Glomerular endothelial cell (primary cell): ENCODE measurements at regions not wholly inside any gene's neighbourhood (a gene's known extent, or its start where the extent isn't known, plus 50 kb on each side); places are given as distances from the start of the nearest gene placed in this dataset.
"Not testable (repeated sequence)": the region's sequence is repeated elsewhere in the genome, so short reads cannot be mapped to it uniquely, and the experiment has no call there.

Experiments used
- DNase-seq: peaks from one replicate; pipeline ENCODE4 v3.0.0-alpha.2; 2011; ENCODE audit warnings: low read depth, low spot score; ENCODE audit errors: extremely low read depth

- no peak for DNase-seq
Measured at GRCh38 chr11:98060759-98061158, 960.0 kb upstream of the CNTN5 start.

DNA sequence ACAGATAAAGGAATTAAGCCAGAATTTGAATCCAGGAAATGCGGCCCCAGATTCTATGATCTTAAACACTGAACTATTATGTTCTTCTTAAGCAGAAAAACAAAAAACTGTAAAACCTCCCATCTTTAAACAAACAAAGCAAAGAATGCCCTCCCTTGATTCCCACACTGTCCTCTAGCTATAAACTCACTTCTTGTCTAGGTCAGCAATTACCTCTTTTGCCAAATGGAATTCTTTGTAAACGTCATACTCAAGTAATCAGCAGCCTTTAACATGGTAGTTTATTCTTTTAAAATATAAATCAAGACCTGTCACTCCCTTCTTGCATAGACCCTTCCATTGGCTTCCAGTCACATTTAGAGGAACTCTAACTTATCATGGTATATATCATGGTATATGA, 958.9 kb upstream of the CNTN5 start:
- DNase-seq: no peak

DNA sequence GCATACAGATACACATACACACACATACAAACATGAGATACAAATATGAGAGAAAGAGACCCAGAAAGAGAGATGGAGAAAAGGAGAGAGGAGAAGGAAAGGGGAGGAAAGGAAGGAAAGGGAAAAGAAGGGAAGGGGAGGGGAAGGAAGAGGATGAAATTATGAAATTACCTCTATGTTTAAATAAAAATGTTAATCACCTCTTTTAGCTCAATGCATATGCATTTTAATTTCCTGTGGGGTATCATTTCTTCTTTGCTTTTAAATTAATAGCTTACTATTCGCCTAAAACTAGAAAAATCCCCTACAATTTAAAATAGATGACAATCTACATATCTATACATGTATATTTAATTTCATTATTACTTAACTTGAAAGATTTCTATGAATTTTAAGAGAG, 958.0 kb upstream of the CNTN5 start:
- DNase-seq: no peak

GRCh38 chr11:98068251-98068650, 952.5 kb upstream of the CNTN5 start:
- no peak for DNase-seq

- DNase-seq: not testable (repeated sequence)
Measured at GRCh38 chr11:98069147-98069546, 951.6 kb upstream of the CNTN5 start.

DNA sequence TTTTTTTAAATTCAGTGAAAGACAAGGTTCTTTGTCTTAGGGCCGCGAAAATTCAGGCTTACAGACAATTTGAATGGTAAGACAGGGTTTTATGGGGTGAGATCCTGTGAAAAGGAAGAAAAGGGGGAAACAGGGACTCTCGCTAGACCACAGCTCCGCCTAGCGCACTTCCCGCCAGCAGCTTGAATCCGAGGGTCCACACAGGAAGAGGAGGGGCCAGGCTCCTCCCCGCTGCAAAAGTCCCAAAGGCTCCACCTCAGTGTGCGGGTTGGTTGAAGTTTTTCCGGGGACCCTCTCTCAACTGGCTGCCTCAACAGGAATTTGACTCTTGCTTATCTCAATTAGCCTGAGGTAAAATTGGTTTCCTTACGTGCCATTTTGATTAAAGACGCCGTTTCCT, 950.9 kb upstream of the CNTN5 start:
- DNase-seq: no peak

- DNase-seq: no peak
Measured at GRCh38 chr11:98090861-98091505, 929.8 kb upstream of the CNTN5 start.

- no peak for DNase-seq
Measured at GRCh38 chr11:98099371-98099770, 921.4 kb upstream of the CNTN5 start.

- no peak for DNase-seq
Measured at GRCh38 chr11:98100689-98101088, 920.1 kb upstream of the CNTN5 start.

GRCh38 chr11:98101329-98101728, 919.4 kb upstream of the CNTN5 start:
- DNase-seq: no peak

GRCh38 chr11:98104249-98104648, 916.5 kb upstream of the CNTN5 start:
- no peak for DNase-seq

DNA sequence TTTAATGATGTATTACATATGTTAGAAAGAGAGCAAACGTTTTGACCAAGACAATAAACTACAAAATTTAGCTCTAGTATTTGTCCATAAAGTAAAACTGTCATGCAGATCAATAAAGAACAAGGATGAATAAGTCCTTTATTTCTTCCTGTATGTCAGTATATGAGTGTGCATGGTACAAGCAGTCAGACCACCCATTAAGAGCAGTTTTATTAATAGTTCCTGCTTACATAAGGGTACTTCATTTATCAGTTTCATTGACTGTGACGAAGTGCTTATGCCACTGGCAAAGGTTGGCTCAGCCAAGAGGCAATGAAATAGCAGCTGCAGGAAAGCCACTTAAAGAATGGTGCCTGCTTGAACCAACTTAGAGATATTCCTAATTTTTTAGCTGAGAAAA, 913.0 kb upstream of the CNTN5 start:
- no peak for DNase-seq

GRCh38 chr11:98110030-98110429, 910.7 kb upstream of the CNTN5 start:
- no peak for DNase-seq

DNA sequence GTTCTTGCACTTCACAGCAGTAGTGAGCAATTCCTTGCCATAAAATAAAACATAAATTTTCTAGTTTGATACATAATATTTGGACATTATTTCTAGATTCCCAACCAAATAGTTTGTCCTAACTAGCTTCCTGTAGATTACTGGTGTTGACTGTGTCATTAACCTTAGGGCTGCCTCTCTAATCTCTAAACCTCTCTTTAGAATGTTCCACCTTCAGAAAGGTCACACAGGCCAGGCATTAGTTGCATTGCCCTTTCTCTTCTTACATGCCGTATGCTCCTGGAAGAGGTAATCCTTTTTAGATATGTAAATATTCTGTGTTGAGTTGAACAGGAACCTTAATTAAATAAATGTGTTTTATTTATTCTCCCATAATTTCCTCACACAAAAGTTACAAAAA, 904.9 kb upstream of the CNTN5 start:
- DNase-seq: no peak

DNA sequence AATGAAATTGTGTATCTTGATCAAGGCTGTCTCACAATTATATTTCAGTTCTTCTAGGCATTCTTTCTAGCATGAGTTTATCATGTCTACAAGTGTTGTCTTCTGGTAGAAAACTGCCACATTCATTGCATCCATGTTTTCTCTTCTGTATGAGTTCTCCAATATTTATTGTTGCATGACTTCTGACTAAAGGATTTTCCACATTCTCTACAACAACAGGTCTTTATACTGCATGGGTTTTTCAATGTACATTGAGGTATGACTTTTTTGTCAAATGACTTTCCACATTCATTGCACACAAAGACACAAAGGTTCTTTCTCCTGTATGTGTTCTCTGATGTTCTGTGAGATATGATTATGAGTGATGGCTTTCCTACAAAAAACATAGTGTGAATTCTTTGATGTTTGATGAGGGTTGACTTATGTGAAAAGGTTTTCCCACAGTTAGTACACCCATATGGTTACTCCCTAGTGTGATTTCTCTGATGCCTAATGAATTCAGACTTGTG, 890.6 kb upstream of the CNTN5 start:
- no peak for DNase-seq

DNA sequence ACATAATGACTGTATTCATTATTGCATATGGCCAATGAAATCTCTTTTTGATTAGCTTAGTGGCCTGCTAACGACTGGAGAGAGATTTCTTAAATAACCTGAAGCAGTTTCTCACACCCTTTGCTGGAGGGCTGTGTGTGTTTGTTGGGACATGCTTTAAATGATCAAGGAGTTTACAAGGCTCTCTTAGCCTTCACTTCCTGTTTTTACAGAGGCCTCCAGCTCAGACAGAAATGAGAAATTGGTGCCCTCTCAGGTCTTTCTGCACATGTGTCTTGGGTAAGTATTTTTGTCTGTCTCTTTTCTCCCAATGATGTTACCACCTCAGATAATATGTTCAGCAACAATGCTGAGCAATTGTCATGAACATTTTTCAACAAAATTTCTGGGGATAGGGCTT, 884.4 kb upstream of the CNTN5 start:
- no peak for DNase-seq

- no peak for DNase-seq
Measured at GRCh38 chr11:98137437-98137836, 883.3 kb upstream of the CNTN5 start.

GRCh38 chr11:98143661-98144060, 877.1 kb upstream of the CNTN5 start:
- DNase-seq: no peak

GRCh38 chr11:98153752-98154151, 867.0 kb upstream of the CNTN5 start:
- DNase-seq: no peak

DNA sequence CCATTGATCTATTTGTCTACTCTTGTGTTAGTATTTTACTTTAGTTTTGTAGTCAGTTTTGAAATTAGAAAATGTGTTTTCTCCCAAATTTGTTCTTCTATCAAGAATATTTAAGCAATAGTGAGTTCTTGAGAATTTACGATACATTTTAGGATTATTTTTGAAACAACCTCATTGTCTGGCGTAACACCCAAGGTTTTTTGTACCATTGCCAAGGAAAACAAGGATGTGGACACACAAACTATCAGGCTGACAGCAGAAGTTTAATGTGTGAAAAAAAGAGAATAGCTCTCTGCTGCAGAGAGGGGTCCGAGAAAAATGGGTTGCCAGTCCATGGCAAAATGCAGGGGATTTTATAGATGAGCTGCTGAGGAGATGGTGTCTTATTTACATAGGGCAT, 865.1 kb upstream of the CNTN5 start:
- no peak for DNase-seq

DNA sequence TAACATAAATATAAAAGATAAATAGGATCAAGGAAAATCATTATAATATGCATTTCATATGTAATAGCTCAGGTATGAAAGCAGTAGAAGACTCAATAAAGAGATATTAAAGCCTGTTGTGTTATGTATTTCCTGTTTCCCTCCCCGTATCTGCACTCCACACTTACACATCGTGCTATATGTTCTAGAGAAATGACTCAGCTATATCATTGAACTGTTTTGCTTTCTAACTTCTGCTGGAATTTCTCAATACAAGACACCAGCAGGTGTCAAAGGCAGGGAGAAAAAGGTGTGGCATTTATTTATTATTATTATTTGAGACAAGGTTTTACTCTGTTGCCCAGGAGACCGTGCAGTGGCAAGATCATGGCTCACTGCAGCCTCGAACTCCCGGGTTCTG, 842.8 kb upstream of the CNTN5 start:
- DNase-seq: no peak

DNA sequence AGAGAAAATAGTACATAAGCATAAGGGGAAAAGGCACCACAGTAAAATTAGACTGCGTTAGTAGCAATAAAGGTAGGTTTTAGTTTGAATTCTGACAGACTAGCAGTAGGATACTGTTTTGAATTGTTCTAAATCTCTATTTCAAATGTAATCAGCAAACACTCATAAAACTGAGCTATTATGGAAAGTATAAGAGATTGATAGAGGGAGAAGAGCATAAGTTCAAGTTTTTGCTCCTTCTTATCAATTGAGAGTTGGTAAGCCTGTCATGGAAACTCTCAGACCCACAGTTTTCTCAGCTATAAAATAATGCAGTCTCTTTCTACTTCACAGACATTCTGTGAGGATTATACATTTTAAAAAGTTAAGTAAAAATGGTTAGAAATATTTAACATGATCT, 840.2 kb upstream of the CNTN5 start:
- no peak for DNase-seq

DNA sequence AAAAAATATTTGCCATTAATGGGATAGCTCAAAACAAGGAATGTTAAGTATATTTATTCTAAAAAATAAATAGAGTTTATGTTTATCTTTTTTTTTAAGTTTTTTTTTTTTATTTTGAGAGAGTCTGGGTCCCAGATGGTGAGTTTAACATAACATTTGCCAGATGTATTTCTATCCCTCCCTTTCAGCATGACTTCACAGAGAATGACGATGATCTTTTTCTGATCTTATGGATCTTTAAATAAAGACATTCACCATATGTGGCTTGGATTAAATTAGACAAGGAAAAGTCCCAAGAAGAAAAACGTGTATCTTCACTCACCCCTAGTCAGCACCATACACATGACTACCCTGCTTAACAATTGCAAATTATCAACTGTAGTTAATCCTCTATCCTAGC, 839.8 kb upstream of the CNTN5 start:
- no peak for DNase-seq
